ENCODE measurements at regions not wholly inside any gene's neighbourhood (a gene's known extent, or its start where the extent isn't known, plus 50 kb on each side); places are given as distances from the start of the nearest gene placed in this dataset.

GRCh38 chr7:119578116-119578515 lies 694.9 kb upstream of the KCND2 start (continued):
- TF ChIP-seq, protein P1, sequence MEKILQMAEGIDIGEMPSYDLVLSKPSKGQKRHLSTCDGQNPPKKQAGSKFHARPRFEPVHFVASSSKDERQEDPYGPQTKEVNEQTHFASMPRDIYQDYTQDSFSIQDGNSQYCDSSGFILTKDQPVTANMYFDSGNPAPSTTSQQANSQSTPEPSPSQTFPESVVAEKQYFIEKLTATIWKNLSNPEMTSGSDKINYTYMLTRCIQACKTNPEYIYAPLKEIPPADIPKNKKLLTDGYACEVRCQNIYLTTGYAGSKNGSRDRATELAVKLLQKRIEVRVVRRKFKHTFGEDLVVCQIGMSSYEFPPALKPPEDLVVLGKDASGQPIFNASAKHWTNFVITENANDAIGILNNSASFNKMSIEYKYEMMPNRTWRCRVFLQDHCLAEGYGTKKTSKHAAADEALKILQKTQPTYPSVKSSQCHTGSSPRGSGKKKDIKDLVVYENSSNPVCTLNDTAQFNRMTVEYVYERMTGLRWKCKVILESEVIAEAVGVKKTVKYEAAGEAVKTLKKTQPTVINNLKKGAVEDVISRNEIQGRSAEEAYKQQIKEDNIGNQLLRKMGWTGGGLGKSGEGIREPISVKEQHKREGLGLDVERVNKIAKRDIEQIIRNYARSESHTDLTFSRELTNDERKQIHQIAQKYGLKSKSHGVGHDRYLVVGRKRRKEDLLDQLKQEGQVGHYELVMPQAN (conservative IDR thresholded peaks at IDR 0.05), result no peak
- TF ChIP-seq TCF12 (IDR thresholded peaks at IDR 0.05; ENCODE audit: low read depth, low read length), result no peak
- no peak for TF ChIP-seq SP1 (IDR thresholded peaks at IDR 0.05; ENCODE audit: low read depth, low read length)

DNA sequence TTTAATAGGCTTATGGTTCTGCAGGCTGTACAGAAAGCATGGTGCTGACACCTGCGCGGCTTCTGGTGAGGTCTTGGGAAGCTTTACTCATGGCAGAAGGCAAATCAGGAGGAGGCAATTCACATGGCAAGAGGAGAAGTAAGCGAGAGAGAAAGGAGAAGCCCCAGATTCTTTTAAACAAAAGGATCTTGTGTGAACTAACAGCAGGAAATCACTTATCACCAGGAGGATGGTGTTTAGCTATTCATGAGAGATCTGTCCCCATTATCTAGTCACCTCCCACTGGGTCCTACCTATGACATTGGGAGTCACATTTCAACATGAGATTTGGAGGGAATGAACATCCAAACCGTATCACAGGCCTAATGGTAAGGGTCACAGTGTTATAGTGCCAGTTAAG lies 678.0 kb upstream of the KCND2 start:
- FAIRE-seq (no peak), ATAC-seq (no peak), DNase-seq (ENCODE audit: low read depth, low spot score) (no peak)
- intact Hi-C loops (cut with micrococcal nuclease; ENCODE audit: unreplicated experiment) (no loop called here), in situ Hi-C loops (cut with MboI) (no loop called here)
- Histone ChIP-seq H3K36me3 (ENCODE audit: control insufficient read depth in 2 of 2, insufficient read depth in 2 of 2, low read length in 1 of 2) (no peaks in the 10 kb centered on the region), H3K4me2 (ENCODE audit: control insufficient read depth, insufficient read depth) (no peak overlapping the region), H3K9ac (ENCODE audit: control insufficient read depth, insufficient read depth, low read length) (no peak overlapping the region), H3K4me3 (no peak overlapping the region), H3K9me3 (replicated peaks; ENCODE audit: control insufficient read depth, insufficient read depth, low read length) (no peaks in the 10 kb centered on the region), H3K4me1 (ENCODE audit: control insufficient read depth, insufficient read depth, low read length) (no peaks in the 10 kb centered on the region), H2AFZ (ENCODE audit: control insufficient read depth, low read depth, low read length) (no peak overlapping the region), H3K27ac (ENCODE audit: control insufficient read depth, insufficient read depth) (no peak overlapping the region), H4K20me1 (ENCODE audit: control insufficient read depth, insufficient read depth) (no peaks in the 10 kb centered on the region), H3K79me2 (ENCODE audit: control insufficient read depth, insufficient read depth, low read length) (no peaks in the 10 kb centered on the region), H3K27me3 (replicated peaks in 1 of 2; ENCODE audit: control insufficient read depth in 2 of 2, insufficient read depth in 2 of 2, low read length in 1 of 2) (no peaks in the 10 kb centered on the region)
- WGBS (ENCODE audit: insufficient coverage, insufficient replicate concordance, low lambda C conversion rate, missing lambda C conversion rate), result 50% methylated on average over 4 of the region's 4 CpGs
- ChIA-PET POLR2A (no interaction called here), CTCF (no interaction called here), SMC1A (ENCODE audit: uncharacterized antibody, unreplicated experiment) (interaction anchor here (1.3 kb wide), 1 partner anchor 163 kb away, joined by 3 read pairs; no protein-coding TSS in a partner anchor), RAD21 (ENCODE audit: unreplicated experiment) (no interaction called here)
- no TSS peak for BruUV-seq (replicated peaks)
- TF ChIP-seq CBX5 (IDR thresholded peaks at IDR 0.05; ENCODE audit: low read depth), result no peak
- TF ChIP-seq HDGF (IDR thresholded peaks at IDR 0.05), result no peak
- TF ChIP-seq LARP7 (IDR thresholded peaks at IDR 0.05), result no peak
- TF ChIP-seq SUPT20H (IDR thresholded peaks at IDR 0.05; ENCODE audit: borderline replicate concordance, control insufficient read depth, low read depth, low read length), result no peak
- TF ChIP-seq, protein P2, sequence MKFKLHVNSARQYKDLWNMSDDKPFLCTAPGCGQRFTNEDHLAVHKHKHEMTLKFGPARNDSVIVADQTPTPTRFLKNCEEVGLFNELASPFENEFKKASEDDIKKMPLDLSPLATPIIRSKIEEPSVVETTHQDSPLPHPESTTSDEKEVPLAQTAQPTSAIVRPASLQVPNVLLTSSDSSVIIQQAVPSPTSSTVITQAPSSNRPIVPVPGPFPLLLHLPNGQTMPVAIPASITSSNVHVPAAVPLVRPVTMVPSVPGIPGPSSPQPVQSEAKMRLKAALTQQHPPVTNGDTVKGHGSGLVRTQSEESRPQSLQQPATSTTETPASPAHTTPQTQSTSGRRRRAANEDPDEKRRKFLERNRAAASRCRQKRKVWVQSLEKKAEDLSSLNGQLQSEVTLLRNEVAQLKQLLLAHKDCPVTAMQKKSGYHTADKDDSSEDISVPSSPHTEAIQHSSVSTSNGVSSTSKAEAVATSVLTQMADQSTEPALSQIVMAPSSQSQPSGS (IDR thresholded peaks at IDR 0.05; ENCODE audit: low read length), result no peak
- TF ChIP-seq TCF12 (IDR thresholded peaks at IDR 0.05; ENCODE audit: low read depth, low read length), result no peak
- no peak for TF ChIP-seq MTA3 (IDR thresholded peaks at IDR 0.05; ENCODE audit: borderline replicate concordance, low read length)
- no peak for TF ChIP-seq USF2 (IDR thresholded peaks at IDR 0.05; ENCODE audit: borderline replicate concordance, low read depth, low read length)
- no peak for TF ChIP-seq RAD51 (IDR thresholded peaks at IDR 0.05)
- TF ChIP-seq TAF1 (IDR thresholded peaks at IDR 0.05; ENCODE audit: borderline replicate concordance, low read depth, low read length), result no peak
- TF ChIP-seq USF1 (IDR thresholded peaks at IDR 0.05; ENCODE audit: borderline replicate concordance, extremely low read length, insufficient read depth, low read depth, low read length), result no peak
- TF ChIP-seq SUZ12 (IDR thresholded peaks at IDR 0.05; ENCODE audit: unreplicated experiment), result no peak
- no peak for TF ChIP-seq BACH1 (IDR thresholded peaks at IDR 0.05; ENCODE audit: borderline replicate concordance)
- TF ChIP-seq NR2C2 (IDR thresholded peaks at IDR 0.05; ENCODE audit: borderline replicate concordance, control insufficient read depth, insufficient read length, low read depth), result no peak
- TF ChIP-seq RUNX3 (IDR thresholded peaks at IDR 0.05; ENCODE audit: low read length), result no peak
- no peak for TF ChIP-seq GABPA (IDR thresholded peaks at IDR 0.05; ENCODE audit: low read depth)
- no peak for TF ChIP-seq JUND (IDR thresholded peaks at IDR 0.05; ENCODE audit: low read depth, low read length)
- TF ChIP-seq STAT1 (conservative IDR thresholded peaks at IDR 0.05), result no peak
